RWPE2 (cell line): ENCODE measurements at regions not wholly inside any gene's neighbourhood (a gene's known extent, or its start where the extent isn't known, plus 50 kb on each side); places are given as distances from the start of the nearest gene placed in this dataset.

Experiments used
- ATAC-seq: fragments of 200-7000 bp; cut with Tn5 transposase; 3 replicates; pipeline ENCODE4 v1.9.1; 2021; ENCODE audit warnings: low read depth
- DNase-seq: peaks from one replicate; pipeline ENCODE4 v3.0.0-alpha.2; 2020; ENCODE audit warnings: low spot score
- H3K27ac ChIP-seq: fragments of 450-650 bp; 2 replicates; pipeline ENCODE4 v1.5.1; 2017; ENCODE audit warnings: mild to moderate bottlenecking; ENCODE audit not compliant: poor library complexity, severe bottlenecking
- H3K27me3 ChIP-seq: fragments of 250-450 bp; sonication (Bioruptor Pico); 2 replicates; pipeline ENCODE4 v1.5.1; 2021; ENCODE audit warnings: mild to moderate bottlenecking, moderate library complexity; ENCODE audit not compliant: insufficient read depth, poor library complexity, severe bottlenecking
- H3K36me3 ChIP-seq: fragments of 250-450 bp; sonication (Bioruptor Pico); 2 replicates; pipeline ENCODE4 v1.5.1; 2020; ENCODE audit warnings: low read depth, mild to moderate bottlenecking, moderate library complexity
- H3K4me1 ChIP-seq: fragments of 250-450 bp; sonication (Bioruptor Pico); 2 replicates; pipeline ENCODE4 v1.5.1; 2021; ENCODE audit warnings: mild to moderate bottlenecking, moderate library complexity; ENCODE audit not compliant: insufficient read depth, poor library complexity, severe bottlenecking
- H3K4me3 ChIP-seq: fragments of 250-450 bp; sonication (Bioruptor Pico); 2 replicates; pipeline ENCODE4 v1.5.1; 2021; ENCODE audit warnings: mild to moderate bottlenecking, moderate library complexity; ENCODE audit not compliant: severe bottlenecking
- H3K9me3 ChIP-seq: fragments of 250-450 bp; sonication (Bioruptor Pico); 2 replicates; pipeline ENCODE4 v1.5.1; 2021; ENCODE audit warnings: mild to moderate bottlenecking, moderate library complexity; ENCODE audit not compliant: severe bottlenecking
- CTCF ChIP-seq: fragments of 450-650 bp; IDR thresholded peaks from one replicate; pipeline ENCODE4 v1.5.1; 2017; ENCODE audit warnings: mild to moderate bottlenecking, moderate library complexity; ENCODE audit not compliant: poor library complexity, severe bottlenecking

- TF ChIP-seq CTCF = no peak
- Histone ChIP-seq H3K27ac (no peak overlapping the region), H3K9me3 (no peaks in the 10 kb centered on the region), H3K36me3 (no peaks in the 10 kb centered on the region), H3K4me3 (no peak overlapping the region), H3K4me1 (no peaks in the 10 kb centered on the region), H3K27me3 (no peaks in the 10 kb centered on the region)
- DNase-seq (no peak), ATAC-seq (no peak)
Measured at GRCh38 chr3:8371960-8372463, 129.6 kb upstream of the LMCD1 start.

GRCh38 chr3:8380904-8381704 is 120.5 kb upstream of the LMCD1 start:
- Histone ChIP-seq H3K9me3 (no peaks in the 10 kb centered on the region), H3K36me3 (no peaks in the 10 kb centered on the region), H3K27me3 (no peaks in the 10 kb centered on the region), H3K4me3 (no peak overlapping the region), H3K27ac (no peak overlapping the region), H3K4me1 (no peaks in the 10 kb centered on the region)
- no peak for TF ChIP-seq CTCF
- DNase-seq (no peak), ATAC-seq (no peak)

GRCh38 chr3:8385848-8386620 is 115.6 kb upstream of the LMCD1 start:
- no peak for ATAC-seq
- no peak for TF ChIP-seq CTCF
- H3K36me3 ChIP-seq = no peaks in the 10 kb centered on the region

GRCh38 chr3:8387571-8387970 is 114.1 kb upstream of the LMCD1 start:
- Histone ChIP-seq H3K36me3 (no peaks in the 10 kb centered on the region), H3K27me3 (no peaks in the 10 kb centered on the region), H3K4me1 (no peaks in the 10 kb centered on the region), H3K9me3 (no peaks in the 10 kb centered on the region), H3K4me3 (no peak overlapping the region), H3K27ac (no peak overlapping the region)
- ATAC-seq (no peak), DNase-seq (no peak)
- TF ChIP-seq CTCF = no peak

More at GRCh38 chr3:8385848-8386620, 115.6 kb upstream of the LMCD1 start:
- Histone ChIP-seq H3K27ac (no peak overlapping the region), H3K4me1 (no peaks in the 10 kb centered on the region), H3K9me3 (no peaks in the 10 kb centered on the region), H3K4me3 (no peak overlapping the region), H3K27me3 (no peaks in the 10 kb centered on the region)
- no peak for DNase-seq

- ATAC-seq = no peak
- TF ChIP-seq CTCF = no peak
Measured at GRCh38 chr3:8399686-8400085, 101.9 kb upstream of the LMCD1 start.

More at GRCh38 chr3:8399686-8400085, 101.9 kb upstream of the LMCD1 start:
- Histone ChIP-seq H3K27ac (no peak overlapping the region), H3K27me3 (no peaks in the 10 kb centered on the region), H3K4me1 (no peaks in the 10 kb centered on the region), H3K36me3 (no peaks in the 10 kb centered on the region), H3K9me3 (no peaks in the 10 kb centered on the region), H3K4me3 (no peak overlapping the region)
- DNase-seq = no peak
